ENCODE measurements at regions not wholly inside any gene's neighbourhood (a gene's known extent, or its start where the extent isn't known, plus 50 kb on each side); places are given as distances from the start of the nearest gene placed in this dataset.

- Histone ChIP-seq H3K4me3 (replicated peaks in 1 of 3; ENCODE audit: insufficient read depth in 1 of 3, low read depth in 2 of 3, low read length in 3 of 3) (no peak overlapping the region), H3K27ac (ENCODE audit: extremely low read length, insufficient read depth, low read length) (no peak overlapping the region), H3K4me1 (ENCODE audit: insufficient read depth, low read length) (no peaks in the 10 kb centered on the region), H3K79me2 (ENCODE audit: insufficient read depth, low read length) (no peaks in the 10 kb centered on the region), H3K4me2 (ENCODE audit: low read depth, low read length) (no peak overlapping the region), H3K9me3 (ENCODE audit: low read length) (no peaks in the 10 kb centered on the region), H3K9ac (ENCODE audit: insufficient read depth, low read depth, low read length) (no peak overlapping the region), H2AFZ (ENCODE audit: low read length) (no peak overlapping the region), H3K27me3 (ENCODE audit: control insufficient read depth in 1 of 2, insufficient read depth in 2 of 2, low read length in 2 of 2) (no peaks in the 10 kb centered on the region), H3K36me3 (replicated peaks in 1 of 2; ENCODE audit: control insufficient read depth in 1 of 2, insufficient read depth in 2 of 2, low read length in 2 of 2) (no peaks in the 10 kb centered on the region), H4K20me1 (ENCODE audit: insufficient read depth, low read length) (no peaks in the 10 kb centered on the region)
- no TSS peak for BruUV-seq (replicated peaks)
- ATAC-seq (no peak), FAIRE-seq (no peak), DNase-seq (ENCODE audit: low spot score) (no peak)
- intact Hi-C loops (cut with micrococcal nuclease; ENCODE audit: unreplicated experiment), result no loop called here
- ChIA-PET POLR2A (no interaction called here), CTCF (ENCODE audit: low intra/inter-chr PET ratio, low total read pairs) (no interaction called here)
- WGBS (ENCODE audit: low lambda C conversion rate), result 30% methylated on average over 6 of the region's 6 CpGs
- in situ Hi-C loops (cut with HindIII; ENCODE audit: extremely low pct_ligation_motif_present, low pct_unique_long_range_greater_than_20kb), result no loop called here
- TF ChIP-seq, protein P1, sequence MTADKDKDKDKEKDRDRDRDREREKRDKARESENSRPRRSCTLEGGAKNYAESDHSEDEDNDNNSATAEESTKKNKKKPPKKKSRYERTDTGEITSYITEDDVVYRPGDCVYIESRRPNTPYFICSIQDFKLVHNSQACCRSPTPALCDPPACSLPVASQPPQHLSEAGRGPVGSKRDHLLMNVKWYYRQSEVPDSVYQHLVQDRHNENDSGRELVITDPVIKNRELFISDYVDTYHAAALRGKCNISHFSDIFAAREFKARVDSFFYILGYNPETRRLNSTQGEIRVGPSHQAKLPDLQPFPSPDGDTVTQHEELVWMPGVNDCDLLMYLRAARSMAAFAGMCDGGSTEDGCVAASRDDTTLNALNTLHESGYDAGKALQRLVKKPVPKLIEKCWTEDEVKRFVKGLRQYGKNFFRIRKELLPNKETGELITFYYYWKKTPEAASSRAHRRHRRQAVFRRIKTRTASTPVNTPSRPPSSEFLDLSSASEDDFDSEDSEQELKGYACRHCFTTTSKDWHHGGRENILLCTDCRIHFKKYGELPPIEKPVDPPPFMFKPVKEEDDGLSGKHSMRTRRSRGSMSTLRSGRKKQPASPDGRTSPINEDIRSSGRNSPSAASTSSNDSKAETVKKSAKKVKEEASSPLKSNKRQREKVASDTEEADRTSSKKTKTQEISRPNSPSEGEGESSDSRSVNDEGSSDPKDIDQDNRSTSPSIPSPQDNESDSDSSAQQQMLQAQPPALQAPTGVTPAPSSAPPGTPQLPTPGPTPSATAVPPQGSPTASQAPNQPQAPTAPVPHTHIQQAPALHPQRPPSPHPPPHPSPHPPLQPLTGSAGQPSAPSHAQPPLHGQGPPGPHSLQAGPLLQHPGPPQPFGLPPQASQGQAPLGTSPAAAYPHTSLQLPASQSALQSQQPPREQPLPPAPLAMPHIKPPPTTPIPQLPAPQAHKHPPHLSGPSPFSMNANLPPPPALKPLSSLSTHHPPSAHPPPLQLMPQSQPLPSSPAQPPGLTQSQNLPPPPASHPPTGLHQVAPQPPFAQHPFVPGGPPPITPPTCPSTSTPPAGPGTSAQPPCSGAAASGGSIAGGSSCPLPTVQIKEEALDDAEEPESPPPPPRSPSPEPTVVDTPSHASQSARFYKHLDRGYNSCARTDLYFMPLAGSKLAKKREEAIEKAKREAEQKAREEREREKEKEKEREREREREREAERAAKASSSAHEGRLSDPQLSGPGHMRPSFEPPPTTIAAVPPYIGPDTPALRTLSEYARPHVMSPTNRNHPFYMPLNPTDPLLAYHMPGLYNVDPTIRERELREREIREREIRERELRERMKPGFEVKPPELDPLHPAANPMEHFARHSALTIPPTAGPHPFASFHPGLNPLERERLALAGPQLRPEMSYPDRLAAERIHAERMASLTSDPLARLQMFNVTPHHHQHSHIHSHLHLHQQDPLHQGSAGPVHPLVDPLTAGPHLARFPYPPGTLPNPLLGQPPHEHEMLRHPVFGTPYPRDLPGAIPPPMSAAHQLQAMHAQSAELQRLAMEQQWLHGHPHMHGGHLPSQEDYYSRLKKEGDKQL (CRISPR knock-in tag; IDR thresholded peaks at IDR 0.05; ENCODE audit: low read depth), result no peak
- TF ChIP-seq RFX1 (IDR thresholded peaks at IDR 0.05) (no peak), CBX2 (IDR thresholded peaks at IDR 0.05; ENCODE audit: low read depth, low read length) (no peak), CBX2 (CRISPR knock-in tag; IDR thresholded peaks at IDR 0.05; ENCODE audit: low read depth) (no peak), NCOA2 (CRISPR knock-in tag; IDR thresholded peaks at IDR 0.05) (no peak), ZNF7 (CRISPR knock-in tag; IDR thresholded peaks at IDR 0.05) (no peak), CENPBD1 (CRISPR knock-in tag; IDR thresholded peaks at IDR 0.05; ENCODE audit: borderline replicate concordance, low read depth) (no peak), ZNF460 (CRISPR knock-in tag; IDR thresholded peaks at IDR 0.05; ENCODE audit: borderline replicate concordance) (no peak), POGK (CRISPR knock-in tag; conservative IDR thresholded peaks at IDR 0.05) (no peak), TCF7 (IDR thresholded peaks at IDR 0.05; ENCODE audit: low read depth) (no peak), ZNF337 (CRISPR knock-in tag; IDR thresholded peaks at IDR 0.05; ENCODE audit: borderline replicate concordance, low read depth) (no peak), ZKSCAN1 (IDR thresholded peaks at IDR 0.05; ENCODE audit: low read length) (no peak)
- TF ChIP-seq, protein P2, sequence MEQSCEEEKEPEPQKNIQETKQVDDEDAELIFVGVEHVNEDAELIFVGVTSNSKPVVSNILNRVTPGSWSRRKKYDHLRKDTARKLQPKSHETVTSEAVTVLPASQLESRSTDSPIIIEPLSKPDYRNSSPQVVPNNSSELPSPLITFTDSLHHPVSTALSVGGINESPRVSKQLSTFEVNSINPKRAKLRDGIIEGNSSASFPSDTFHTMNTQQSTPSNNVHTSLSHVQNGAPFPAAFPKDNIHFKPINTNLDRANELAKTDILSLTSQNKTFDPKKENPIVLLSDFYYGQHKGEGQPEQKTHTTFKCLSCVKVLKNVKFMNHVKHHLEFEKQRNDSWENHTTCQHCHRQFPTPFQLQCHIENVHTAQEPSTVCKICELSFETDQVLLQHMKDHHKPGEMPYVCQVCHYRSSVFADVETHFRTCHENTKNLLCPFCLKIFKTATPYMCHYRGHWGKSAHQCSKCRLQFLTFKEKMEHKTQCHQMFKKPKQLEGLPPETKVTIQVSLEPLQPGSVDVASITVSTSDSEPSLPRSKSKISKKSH (CRISPR knock-in tag; IDR thresholded peaks at IDR 0.05; ENCODE audit: borderline replicate concordance), result no peak
- TF ChIP-seq, protein P3, sequence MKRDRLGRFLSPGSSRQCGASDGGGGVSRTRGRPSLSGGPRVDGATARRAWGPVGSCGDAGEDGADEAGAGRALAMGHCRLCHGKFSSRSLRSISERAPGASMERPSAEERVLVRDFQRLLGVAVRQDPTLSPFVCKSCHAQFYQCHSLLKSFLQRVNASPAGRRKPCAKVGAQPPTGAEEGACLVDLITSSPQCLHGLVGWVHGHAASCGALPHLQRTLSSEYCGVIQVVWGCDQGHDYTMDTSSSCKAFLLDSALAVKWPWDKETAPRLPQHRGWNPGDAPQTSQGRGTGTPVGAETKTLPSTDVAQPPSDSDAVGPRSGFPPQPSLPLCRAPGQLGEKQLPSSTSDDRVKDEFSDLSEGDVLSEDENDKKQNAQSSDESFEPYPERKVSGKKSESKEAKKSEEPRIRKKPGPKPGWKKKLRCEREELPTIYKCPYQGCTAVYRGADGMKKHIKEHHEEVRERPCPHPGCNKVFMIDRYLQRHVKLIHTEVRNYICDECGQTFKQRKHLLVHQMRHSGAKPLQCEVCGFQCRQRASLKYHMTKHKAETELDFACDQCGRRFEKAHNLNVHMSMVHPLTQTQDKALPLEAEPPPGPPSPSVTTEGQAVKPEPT (CRISPR knock-in tag; IDR thresholded peaks at IDR 0.05; ENCODE audit: low read depth), result no peak
Observed at GRCh38 chr9:107699231-107699630, 209.7 kb upstream of the KLF4 start.

Measured in HepG2 (cell line).